Astrocyte (in vitro differentiated cells and primary cell): ENCODE measurements at regions not wholly inside any gene's neighbourhood (a gene's known extent, or its start where the extent isn't known, plus 50 kb on each side); places are given as distances from the start of the nearest gene placed in this dataset.

Experiments
- CTCF ChIP-seq: IDR thresholded peaks from 2 replicates; pipeline ENCODE4 v1.5.1; 2011; ENCODE audit warnings: low read depth, mild to moderate bottlenecking, inconsistent platforms, low read length, moderate library complexity; ENCODE audit not compliant: insufficient read depth
- EZH2 ChIP-seq: IDR thresholded peaks from 2 replicates; pipeline ENCODE4 v1.6.1; 2012; ENCODE audit warnings: mild to moderate bottlenecking, low read length, inconsistent platforms; ENCODE audit not compliant: insufficient read depth

- TF ChIP-seq EZH2, result no peak
- no peak for TF ChIP-seq CTCF
Observed at GRCh38 chrX:19188566-19188965, 66.3 kb upstream of the ADGRG2 start.
